Endothelial cell of umbilical vein (primary cell): ENCODE measurements at regions not wholly inside any gene's neighbourhood (a gene's known extent, or its start where the extent isn't known, plus 50 kb on each side); places are given as distances from the start of the nearest gene placed in this dataset.
A peak's percentile ranks its signal among the peaks of the same experiment; 100 is the strongest.

Experiments used
- BruUV-seq: library from RNA; stranded (reverse); fragments of 400-500 nt; replicated peaks from 2 replicates; lab custom pipeline; 2021; lab: Mats Ljungman, UMichigan
- CTCF ChIA-PET: fragments of 300-600, 350-600 bp; sonication (Branson Sonifier 250); formaldehyde crosslinking; loops from one replicate; lab custom pipeline; 2021; ENCODE audit warnings: antibody characterized with exemption, inconsistent platforms; lab: Charles Lee
- POLR2A ChIA-PET: fragments of 300-600, 350-600 bp; sonication (Branson Sonifier 250); formaldehyde crosslinking; loops from one replicate; lab custom pipeline; 2021; ENCODE audit warnings: antibody characterized with exemption, inconsistent platforms; lab: Charles Lee
- DNase-seq: peaks from one replicate; pipeline ENCODE4 v3.0.0-alpha.2; 2011; ENCODE audit warnings: low read depth, low spot score
- FAIRE-seq: peaks from 2 replicates; lab custom pipeline; 2011; peaks lifted over from hg19 to GRCh38; lab: Jason Lieb, UNC
- H2AFZ ChIP-seq: 2 replicates; pipeline ENCODE4 v1.6.0; 2012; ENCODE audit warnings: low read depth, low read length, control low read depth, inconsistent platforms
- H3K27ac ChIP-seq: 2 replicates; pipeline ENCODE4 v1.5.1; 2011; ENCODE audit warnings: low read depth, mild to moderate bottlenecking, control low read depth, low read length, moderate library complexity; ENCODE audit not compliant: insufficient read depth
- H3K27me3 ChIP-seq, 2 experiments: 2 replicates each; pipeline versions ENCODE4 v1.6.0 to v1.6.1; 2011; ENCODE audit warnings: low read length in 2 of 2, mixed read lengths in 1 of 2; ENCODE audit not compliant: control insufficient read depth in 2 of 2, insufficient read depth in 2 of 2
- H3K36me3 ChIP-seq, 2 experiments: 2 replicates in 1 of 2; 3 replicates in 1 of 2; pipeline ENCODE4 v1.5.1; 2011; ENCODE audit warnings: low read length in 2 of 2, mild to moderate bottlenecking in 1 of 2, moderate library complexity in 1 of 2; ENCODE audit not compliant: control insufficient read depth in 2 of 2, insufficient read depth in 2 of 2; ENCODE audit errors: extremely low read depth in 1 of 2
- H3K4me1 ChIP-seq: 3 replicates; pipeline ENCODE4 v1.5.1; 2011; ENCODE audit warnings: mild to moderate bottlenecking, low read length; ENCODE audit not compliant: control insufficient read depth, insufficient read depth; ENCODE audit errors: extremely low read depth
- H3K4me2 ChIP-seq: 2 replicates; pipeline ENCODE4 v1.6.1; 2011; ENCODE audit warnings: low read length, control low read depth, mixed read lengths; ENCODE audit not compliant: insufficient read depth
- H3K4me3 ChIP-seq, 3 experiments: fragments of 200-600 bp in 1 of 3; sonication (generic), shearing (Covaris generic) in 1 of 3; replicated peaks in 1 of 3; 2 replicates each; pipeline ENCODE4 v1.5.1; 2011 to 2016; ENCODE audit warnings: control low read depth in 3 of 3, low read length in 3 of 3, mild to moderate bottlenecking in 2 of 3, inconsistent platforms in 1 of 3, low read depth in 1 of 3, moderate library complexity in 1 of 3; ENCODE audit not compliant: insufficient read depth in 1 of 3
- H3K79me2 ChIP-seq: 2 replicates; pipeline ENCODE4 v1.6.0; 2012; ENCODE audit warnings: low read length, inconsistent platforms; ENCODE audit not compliant: control insufficient read depth, insufficient read depth
- H3K9ac ChIP-seq: replicated peaks from 2 replicates; pipeline ENCODE3; 2011; ENCODE audit warnings: low read length, control low read depth; ENCODE audit not compliant: insufficient read depth; ENCODE audit errors: extremely low read depth
- H3K9me1 ChIP-seq: replicated peaks from 3 replicates; pipeline ENCODE4 v1.6.0; 2011; ENCODE audit warnings: mild to moderate bottlenecking, low read length; ENCODE audit not compliant: control insufficient read depth, insufficient read depth; ENCODE audit errors: extremely low read depth
- H3K9me3 ChIP-seq: replicated peaks from 2 replicates; pipeline ENCODE4 v1.5.1; 2012; ENCODE audit warnings: low read length, inconsistent platforms; ENCODE audit not compliant: control insufficient read depth, insufficient read depth
- H4K20me1 ChIP-seq: replicated peaks from 2 replicates; pipeline ENCODE3; 2011; ENCODE audit warnings: mild to moderate bottlenecking, low read length; ENCODE audit not compliant: control insufficient read depth, insufficient read depth; ENCODE audit errors: extremely low read depth
- EZH2 ChIP-seq: IDR thresholded peaks from 2 replicates; pipeline ENCODE4 v1.6.1; 2012; ENCODE audit warnings: borderline replicate concordance, low read depth, mild to moderate bottlenecking, moderate library complexity, low read length, inconsistent platforms; ENCODE audit not compliant: severe bottlenecking
- FOS ChIP-seq: IDR thresholded peaks from 2 replicates; pipeline ENCODE4 v1.6.1; 2011; ENCODE audit warnings: mild to moderate bottlenecking, low read length, moderate library complexity, borderline replicate concordance; ENCODE audit not compliant: insufficient read depth
- GATA2 ChIP-seq: IDR thresholded peaks from 2 replicates; pipeline ENCODE4 v1.7.0; 2011; ENCODE audit warnings: low read depth, mild to moderate bottlenecking, moderate library complexity, mixed read lengths, low read length; ENCODE audit not compliant: insufficient read length, insufficient read depth
- JUN ChIP-seq: IDR thresholded peaks from 2 replicates; pipeline ENCODE4 v1.6.1; 2011; ENCODE audit warnings: borderline replicate concordance, low read depth; ENCODE audit not compliant: insufficient read length, insufficient read depth
- MAX ChIP-seq: IDR thresholded peaks from 2 replicates; pipeline ENCODE4 v1.6.1; 2011; ENCODE audit not compliant: insufficient read depth, insufficient read length
- MYC ChIP-seq: IDR thresholded peaks from one replicate; pipeline ENCODE4 v1.6.1; 2011; ENCODE audit warnings: mild to moderate bottlenecking, low read depth, low read length
- POLR2A ChIP-seq: IDR thresholded peaks from 2 replicates; pipeline ENCODE4 v1.6.1; 2012; ENCODE audit warnings: low read depth, mild to moderate bottlenecking, control low read depth, low read length
- POLR2AphosphoS5 ChIP-seq: IDR thresholded peaks from 2 replicates; pipeline ENCODE4 v1.6.1; 2012; ENCODE audit warnings: low read depth, mild to moderate bottlenecking, control low read depth, low read length, moderate library complexity; ENCODE audit not compliant: insufficient read depth
- dilution Hi-C: fragments of 300-500 bp; cut with MboI; formaldehyde crosslinking; loops from one replicate; pipeline ENCODE4 v1.15.0; 2019; ENCODE audit warnings: low sequenced_read_pairs; ENCODE audit not compliant: extremely low pct_ligation_motif_present
- intact Hi-C: fragments of 100-400 bp; cut with micrococcal nuclease; formaldehyde crosslinking; loops from one replicate; pipeline ENCODE4 v1.10.0; 2022
- TF ChIP-seq, protein P1 (sequence below), 2 donors: IDR thresholded peaks; 1 replicate in 1 of 2; 2 replicates in 1 of 2; pipeline ENCODE4 v1.5.1; 2011; ENCODE audit warnings: low read length in 2 of 2, mild to moderate bottlenecking in 2 of 2, moderate library complexity in 2 of 2, control low read depth in 1 of 2, inconsistent platforms in 1 of 2, low read depth in 1 of 2; ENCODE audit not compliant: insufficient read depth in 1 of 2; ENCODE audit errors: extremely low read depth in 1 of 2

GRCh38 chr12:89082370-89082753 lies 269.9 kb downstream of the DUSP6 start:
- Histone ChIP-seq H3K9ac (no peak overlapping the region), H2AFZ (peak overlapping the region; percentile 4), H3K4me3 (no peak overlapping the region), H3K36me3 (no peaks in the 10 kb centered on the region), H3K9me1 (no peaks in the 10 kb centered on the region), H3K9me3 (no peaks in the 10 kb centered on the region), H3K79me2 (no peaks in the 10 kb centered on the region), H3K27ac (no peak overlapping the region), H3K4me1 (peaks cover 46% of the 10 kb centered on the region), H3K4me2 (peak overlapping the region; percentile 48), H3K27me3 (no peaks in the 10 kb centered on the region), H4K20me1 (no peaks in the 10 kb centered on the region)
- TF ChIP-seq POLR2A (no peak), POLR2AphosphoS5 (no peak), GATA2 (peak; percentile 32), FOS (peak; percentile 29), JUN (no peak)
- no peak for FAIRE-seq
- DNase-seq: peak; percentile 25
- ChIA-PET CTCF (interaction anchor here (0.7 kb wide), 1 partner anchor 30 kb away, joined by 3 read pairs; no protein-coding TSS in a partner anchor), POLR2A (no interaction called here)
- dilution Hi-C loops: no loop called here
- intact Hi-C loops: no loop called here
- no TSS peak for BruUV-seq

GRCh38 chr12:89081719-89082369 lies 270.5 kb downstream of the DUSP6 start:
- H3K36me3 ChIP-seq: no peaks in the 10 kb centered on the region
- FAIRE-seq (no peak), DNase-seq (peak; percentile 24)
- CTCF ChIA-PET: interaction anchor here (0.7 to 1.2 kb wide), 2 partner anchors 29 to 62 kb away, joined by 3 read pairs; no protein-coding TSS in a partner anchor
- H3K9me1 ChIP-seq: no peaks in the 10 kb centered on the region
- H2AFZ ChIP-seq: peak overlapping the region; percentile 4
- H3K4me1 ChIP-seq: peaks cover 46% of the 10 kb centered on the region
- no peak overlapping the region for H3K9ac ChIP-seq
- no peaks in the 10 kb centered on the region for H3K79me2 ChIP-seq
- peak overlapping the region; percentile 65 for H3K27ac ChIP-seq
- no TSS peak for BruUV-seq
- dilution Hi-C loops (no loop called here), intact Hi-C loops (no loop called here)
- no peaks in the 10 kb centered on the region for H3K9me3 ChIP-seq
- no peaks in the 10 kb centered on the region for H3K27me3 ChIP-seq
- H3K4me2 ChIP-seq: peak overlapping the region; percentile 48
- POLR2A ChIA-PET: interaction anchor here (0.5 kb wide), 1 partner anchor 25 kb away, joined by 3 read pairs; no protein-coding TSS in a partner anchor
- TF ChIP-seq GATA2 (no peak), POLR2A (no peak), POLR2AphosphoS5 (no peak), FOS (no peak), JUN (no peak), MAX (no peak), EZH2 (no peak), MYC (no peak)
- TF ChIP-seq, protein P1, sequence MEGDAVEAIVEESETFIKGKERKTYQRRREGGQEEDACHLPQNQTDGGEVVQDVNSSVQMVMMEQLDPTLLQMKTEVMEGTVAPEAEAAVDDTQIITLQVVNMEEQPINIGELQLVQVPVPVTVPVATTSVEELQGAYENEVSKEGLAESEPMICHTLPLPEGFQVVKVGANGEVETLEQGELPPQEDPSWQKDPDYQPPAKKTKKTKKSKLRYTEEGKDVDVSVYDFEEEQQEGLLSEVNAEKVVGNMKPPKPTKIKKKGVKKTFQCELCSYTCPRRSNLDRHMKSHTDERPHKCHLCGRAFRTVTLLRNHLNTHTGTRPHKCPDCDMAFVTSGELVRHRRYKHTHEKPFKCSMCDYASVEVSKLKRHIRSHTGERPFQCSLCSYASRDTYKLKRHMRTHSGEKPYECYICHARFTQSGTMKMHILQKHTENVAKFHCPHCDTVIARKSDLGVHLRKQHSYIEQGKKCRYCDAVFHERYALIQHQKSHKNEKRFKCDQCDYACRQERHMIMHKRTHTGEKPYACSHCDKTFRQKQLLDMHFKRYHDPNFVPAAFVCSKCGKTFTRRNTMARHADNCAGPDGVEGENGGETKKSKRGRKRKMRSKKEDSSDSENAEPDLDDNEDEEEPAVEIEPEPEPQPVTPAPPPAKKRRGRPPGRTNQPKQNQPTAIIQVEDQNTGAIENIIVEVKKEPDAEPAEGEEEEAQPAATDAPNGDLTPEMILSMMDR (IDR thresholded peaks at IDR 0.05; ENCODE audit: extremely low read depth in 1 of 2, insufficient read depth in 1 of 2, low read depth in 1 of 2, low read length in 2 of 2): no peak
- H4K20me1 ChIP-seq: no peaks in the 10 kb centered on the region
- H3K4me3 ChIP-seq: no peak overlapping the region
